HUES64 (cell line): ENCODE measurements at regions not wholly inside any gene's neighbourhood (a gene's known extent, or its start where the extent isn't known, plus 50 kb on each side); places are given as distances from the start of the nearest gene placed in this dataset.
"Not testable (repeated sequence)": the region's sequence is repeated elsewhere in the genome, so short reads cannot be mapped to it uniquely, and the experiment has no call there.

Experiments
- H3K27ac ChIP-seq: 2 replicates; pipeline ENCODE4 v1.7.0; 2013; ENCODE audit warnings: low read depth, low read length, inconsistent platforms
- H3K27me3 ChIP-seq: 2 replicates; pipeline ENCODE4 v1.6.1; 2013; ENCODE audit warnings: mild to moderate bottlenecking, low read length; ENCODE audit not compliant: insufficient read depth
- H3K36me3 ChIP-seq: 2 replicates; pipeline ENCODE4 v1.6.1; 2013; ENCODE audit warnings: mild to moderate bottlenecking, low read length; ENCODE audit not compliant: insufficient read depth
- H3K4me1 ChIP-seq: 2 replicates; pipeline ENCODE4 v1.6.1; 2013; ENCODE audit warnings: mild to moderate bottlenecking, low read length, moderate library complexity; ENCODE audit not compliant: insufficient read depth
- H3K4me3 ChIP-seq: 2 replicates; pipeline ENCODE4 v1.5.1; 2013; ENCODE audit warnings: mild to moderate bottlenecking, low read length, moderate library complexity
- H3K9ac ChIP-seq: 2 replicates; pipeline ENCODE4 v1.6.1; 2013; ENCODE audit warnings: mild to moderate bottlenecking, low read depth, low read length
- H3K9me3 ChIP-seq: 2 replicates; pipeline ENCODE4 v1.6.1; 2013; ENCODE audit warnings: low read depth, low read length; ENCODE audit not compliant: insufficient read depth
- WGBS: fragments of 150-250, 120-280 bp; methylation state at CpG from one replicate; pipeline ENCODE4 v1.1.7; 2013; ENCODE audit warnings: missing lambda C conversion rate; 5-methylcytosine and 5-hydroxymethylcytosine counted together

DNA sequence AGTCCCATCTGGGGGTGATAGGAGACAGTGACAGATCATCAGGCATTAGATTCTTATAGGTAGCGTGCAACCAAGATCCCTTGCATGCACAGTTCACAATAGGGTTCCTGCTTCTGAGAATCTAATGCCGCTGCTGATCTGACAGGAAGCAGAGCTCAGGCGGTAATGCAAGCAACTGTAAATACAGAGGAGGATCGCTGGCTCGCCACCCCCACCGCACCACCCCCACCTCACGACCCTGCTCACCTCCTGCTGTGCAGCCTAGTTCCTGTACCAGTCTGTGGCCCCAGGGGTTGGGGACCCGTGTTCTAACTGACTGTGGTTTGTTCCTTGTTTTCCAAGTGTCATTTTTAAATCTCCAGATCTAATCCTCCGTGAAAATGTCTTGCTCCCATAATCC is 89.0 kb upstream of the MAPK10 start:
- Histone ChIP-seq H3K9me3 (peaks cover 14% of the 10 kb centered on the region; the same call in 1 of the 2 replicates), H3K9ac (peak overlapping the region; percentile 5; the same call in 1 of the 2 replicates), H3K36me3 (peaks cover 2% of the 10 kb centered on the region; the same call in 1 of the 2 replicates), H3K4me3 (no peak overlapping the region), H3K4me1 (peaks cover 52% of the 10 kb centered on the region), H3K27ac (peak overlapping the region; percentile 71; the same call in 1 of the 2 replicates), H3K27me3 (no peaks in the 10 kb centered on the region)
- WGBS: 58% methylated on average over 9 of the region's 9 CpGs

DNA sequence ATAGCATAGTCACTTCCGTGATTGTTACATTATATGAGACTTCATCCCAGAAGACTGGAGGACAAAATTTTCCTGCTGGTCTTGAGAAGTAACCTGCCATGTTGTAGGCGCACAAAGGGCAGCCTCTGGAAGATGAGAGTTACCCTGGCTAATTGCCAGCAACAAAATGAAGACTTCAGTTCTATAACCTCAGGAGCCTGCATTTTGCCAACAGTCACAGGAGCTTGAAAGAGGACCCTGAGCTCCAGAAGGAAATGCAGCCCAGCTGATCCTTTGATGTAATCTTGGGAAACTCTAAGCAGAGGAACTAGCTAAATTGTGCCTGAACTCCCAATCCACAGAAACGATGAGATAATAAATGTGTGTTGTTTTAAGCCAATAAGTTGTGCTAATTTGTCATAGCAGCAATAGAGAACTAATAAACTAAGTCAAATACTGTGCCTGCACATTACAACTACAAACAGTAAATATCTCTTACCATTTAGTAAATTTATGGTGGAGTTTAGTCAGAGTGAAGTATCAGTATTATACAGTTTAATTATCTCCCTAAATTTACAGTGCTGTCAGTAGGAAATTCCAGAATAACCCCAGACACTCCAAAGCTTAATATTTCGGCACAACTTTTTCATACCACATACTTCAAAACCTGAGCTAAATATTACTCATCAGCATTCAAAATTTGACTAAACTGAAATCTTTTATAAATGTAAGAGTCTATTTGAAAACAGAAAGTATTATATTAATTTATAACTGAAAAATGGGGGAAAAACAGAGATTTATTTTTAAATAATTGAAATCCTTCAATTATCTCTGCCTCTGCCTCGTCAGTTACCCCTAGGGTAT is 90.1 kb upstream of the MAPK10 start:
- Histone ChIP-seq H3K4me1 (peaks cover 61% of the 10 kb centered on the region), H3K9me3 (peaks cover 6% of the 10 kb centered on the region; the same call in 1 of the 2 replicates), H3K27ac (peak overlapping the region; percentile 71), H3K36me3 (no peaks in the 10 kb centered on the region), H3K27me3 (no peaks in the 10 kb centered on the region), H3K9ac (no peak overlapping the region; the same call in 1 of the 2 replicates), H3K4me3 (no peak overlapping the region)
- 76% methylated on average over 5 of the region's 5 CpGs for WGBS

DNA sequence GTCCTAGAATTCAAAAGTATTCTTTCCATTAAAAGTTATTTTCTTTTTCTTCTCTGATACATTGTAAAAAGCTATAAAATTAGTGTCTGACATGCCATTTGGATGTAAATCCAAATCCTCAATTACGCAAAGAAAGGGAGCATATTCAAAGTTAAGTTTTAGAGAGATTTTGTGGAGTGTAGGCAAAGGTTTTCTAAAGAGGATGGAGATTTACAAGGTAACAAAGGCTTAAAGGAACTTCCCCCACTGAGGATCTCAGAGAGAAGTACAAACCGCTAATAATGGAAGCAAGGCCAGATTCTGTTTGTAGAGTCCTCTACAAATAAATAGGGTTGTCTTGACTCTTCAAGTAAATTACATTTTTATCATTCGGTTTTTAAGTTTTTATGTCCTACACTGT is 91.0 kb upstream of the MAPK10 start:
- Histone ChIP-seq H3K4me1 (peaks cover 65% of the 10 kb centered on the region), H3K27ac (peak overlapping the region; percentile 65), H3K27me3 (no peaks in the 10 kb centered on the region), H3K9ac (no peak overlapping the region; the same call in 1 of the 2 replicates), H3K36me3 (no peaks in the 10 kb centered on the region), H3K9me3 (0 out of 2 replicates have a peak, but pooled peaks cover 6% of the 10 kb centered on the region), H3K4me3 (peak overlapping the region; percentile 7; the same call in 1 of the 2 replicates)
- whole genome bisulfite sequencing: 17% methylated on average over 1 of the region's 3 CpGs

DNA sequence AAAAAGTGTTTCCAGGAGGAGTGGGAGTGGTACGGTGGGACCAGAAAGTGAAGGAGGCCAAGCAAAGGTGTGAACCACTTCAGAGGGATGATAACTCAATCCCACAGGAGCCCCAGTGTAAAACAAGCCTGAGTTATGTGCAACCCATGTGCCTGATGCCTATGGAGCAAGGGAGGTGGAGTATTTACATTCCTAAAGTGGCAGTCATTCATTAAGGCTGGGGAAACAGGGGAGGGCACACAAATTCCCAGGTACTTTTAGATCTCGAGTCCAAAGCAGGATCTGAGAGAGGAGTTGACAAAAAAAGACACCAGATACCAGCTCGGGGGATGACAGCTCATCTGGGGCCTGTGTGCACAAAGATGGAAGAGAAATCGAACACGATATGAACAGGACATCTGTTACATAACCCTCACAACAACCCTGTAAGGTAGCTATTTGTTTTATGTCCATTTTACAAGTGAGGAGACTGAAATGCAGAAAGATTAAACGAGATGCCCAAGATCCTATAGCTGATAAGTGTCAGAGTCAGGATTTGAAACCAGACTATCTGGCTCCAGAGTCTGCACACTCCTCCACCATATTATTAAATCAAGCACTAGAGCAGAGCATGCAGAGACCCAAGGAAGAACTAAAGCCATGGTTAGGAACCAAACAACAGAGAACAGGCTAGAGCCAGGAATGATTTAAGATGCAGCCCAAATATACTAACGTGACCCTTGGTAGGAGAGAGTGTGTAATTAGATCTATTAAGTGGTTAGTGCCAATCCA is 91.9 kb upstream of the MAPK10 start:
- no peaks in the 10 kb centered on the region for H3K36me3 ChIP-seq
- H3K27ac ChIP-seq: peak overlapping the region; percentile 65
- no peak overlapping the region for H3K4me3 ChIP-seq
- no peaks in the 10 kb centered on the region for H3K27me3 ChIP-seq
- H3K4me1 ChIP-seq: peaks cover 65% of the 10 kb centered on the region
- 60% methylated on average over 5 of the region's 7 CpGs for WGBS
- peak overlapping the region; percentile 5; the same call in 1 of the 2 replicates for H3K9ac ChIP-seq
- H3K9me3 ChIP-seq: 0 out of 2 replicates have a peak, but pooled peaks cover 6% of the 10 kb centered on the region

- WGBS: 91% methylated on average over 9 of the region's 10 CpGs
- H3K36me3 ChIP-seq: no peaks in the 10 kb centered on the region
- H3K27ac ChIP-seq: no peak overlapping the region
- no peak overlapping the region for H3K4me3 ChIP-seq
- H3K9ac ChIP-seq: 0 out of 2 replicates have a peak overlapping the region, but pooled peaks have one; percentile 5
- H3K4me1 ChIP-seq: peaks cover 65% of the 10 kb centered on the region
- H3K9me3 ChIP-seq: 0 out of 2 replicates have a peak, but pooled peaks cover 6% of the 10 kb centered on the region
- H3K27me3 ChIP-seq: no peaks in the 10 kb centered on the region
These were observed 92.6 kb upstream of the MAPK10 start for GRCh38 chr4:86452422-86452891.

- no peak overlapping the region for H3K4me3 ChIP-seq
- H3K27ac ChIP-seq: no peak overlapping the region
- no peaks in the 10 kb centered on the region for H3K36me3 ChIP-seq
- WGBS: 89% methylated on average over 11 of the region's 11 CpGs
- 0 out of 2 replicates have a peak, but pooled peaks cover 5% of the 10 kb centered on the region for H3K9me3 ChIP-seq
- no peak overlapping the region for H3K9ac ChIP-seq
- H3K4me1 ChIP-seq: peaks cover 65% of the 10 kb centered on the region
- no peaks in the 10 kb centered on the region for H3K27me3 ChIP-seq
These were observed 93.2 kb upstream of the MAPK10 start for GRCh38 chr4:86452924-86453531.

DNA sequence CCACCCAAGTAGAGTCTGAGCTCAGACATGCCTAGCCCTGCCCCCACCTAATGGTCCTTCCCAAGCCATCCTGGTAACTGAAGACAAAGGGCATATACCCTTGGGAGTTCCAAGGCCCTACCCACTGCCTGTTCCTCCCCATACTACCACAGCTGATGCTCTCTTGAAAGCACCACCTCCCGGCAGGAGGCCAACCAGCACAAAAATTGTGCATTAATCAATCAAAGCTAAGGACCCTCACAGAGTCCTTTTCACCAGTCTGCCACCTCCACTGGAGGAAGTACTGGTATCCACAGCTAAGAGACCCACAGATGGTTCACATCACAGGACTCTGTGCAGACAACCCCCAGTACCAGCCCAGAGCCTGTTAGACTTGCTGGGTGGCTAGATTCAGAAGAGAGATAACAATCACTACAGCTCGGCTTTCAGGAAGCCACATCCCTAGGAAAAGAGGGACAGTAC is 93.8 kb upstream of the MAPK10 start:
- H3K4me3 ChIP-seq, H3K27ac ChIP-seq, H3K9me3 ChIP-seq, H3K36me3 ChIP-seq, H3K9ac ChIP-seq, H3K27me3 ChIP-seq: not testable (repeated sequence)
- H3K4me1 ChIP-seq: peaks cover 62% of the 10 kb centered on the region
- 88% methylated on average over 2 of the region's 2 CpGs for WGBS

DNA sequence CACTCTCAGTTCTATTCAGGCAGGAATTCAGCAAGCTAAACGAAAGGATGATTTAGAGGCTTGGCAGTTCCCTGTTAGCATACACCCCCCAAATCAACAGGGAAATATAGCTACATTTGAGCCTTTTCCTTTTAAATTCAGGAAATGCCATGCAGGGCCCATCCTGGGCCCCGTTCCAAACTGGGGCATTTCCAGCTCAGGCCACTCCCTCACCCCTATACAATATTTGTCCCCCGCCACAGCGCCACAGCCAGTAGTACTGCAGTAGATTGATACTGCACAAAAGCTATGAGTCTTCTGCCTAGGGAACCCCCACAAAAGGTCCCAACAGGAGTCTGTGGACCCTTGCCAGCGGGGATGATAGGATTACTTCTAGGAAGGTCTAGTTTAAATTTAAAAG is 102.0 kb upstream of the MAPK10 start:
- Histone ChIP-seq H3K27ac (peak overlapping the region; percentile 27; the same call in 1 of the 2 replicates), H3K4me3 (no peak overlapping the region), H3K9ac (no peak overlapping the region), H3K36me3 (no peaks in the 10 kb centered on the region), H3K9me3 (peaks cover 15% of the 10 kb centered on the region), H3K4me1 (peaks cover 21% of the 10 kb centered on the region), H3K27me3 (no peaks in the 10 kb centered on the region)
- 65% methylated on average over 5 of the region's 5 CpGs for WGBS

DNA sequence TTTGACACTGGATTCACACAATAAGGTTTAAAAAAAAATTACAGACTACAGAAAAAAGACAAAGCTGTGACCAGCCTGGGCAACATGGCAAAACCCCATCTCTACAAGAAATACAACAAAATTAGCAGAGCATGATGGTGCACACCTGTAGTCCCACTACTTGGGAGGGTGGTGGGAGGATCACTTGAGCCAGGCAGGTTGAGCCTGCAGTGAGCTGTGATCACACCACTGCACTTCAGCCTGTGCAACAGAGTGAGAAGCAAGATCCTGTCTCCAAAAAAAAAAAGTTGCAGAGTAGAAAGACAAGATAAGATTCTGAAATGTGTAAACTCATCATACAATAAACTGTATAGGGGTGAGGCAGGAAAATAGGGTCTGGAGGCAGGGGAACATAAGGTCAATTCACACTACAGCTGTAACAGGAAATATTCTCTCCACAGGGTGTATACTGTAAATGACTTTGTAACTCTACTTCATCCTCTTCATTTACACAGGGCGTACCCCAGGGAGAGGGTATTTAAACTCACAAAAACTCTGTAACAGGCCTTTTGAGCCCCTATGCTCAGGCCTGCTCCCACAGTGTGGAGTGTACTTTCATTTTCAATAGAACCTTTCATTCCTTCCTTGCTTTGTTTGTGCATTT is 112.6 kb upstream of the MAPK10 start:
- Histone ChIP-seq H3K36me3 (no peaks in the 10 kb centered on the region), H3K4me3 (no peak overlapping the region), H3K27ac (peak overlapping the region; percentile 80), H3K9me3 (no peaks in the 10 kb centered on the region), H3K9ac (no peak overlapping the region), H3K27me3 (no peaks in the 10 kb centered on the region), H3K4me1 (peaks cover 26% of the 10 kb centered on the region)
- 71% methylated on average over 1 of the region's 1 CpG for WGBS

DNA sequence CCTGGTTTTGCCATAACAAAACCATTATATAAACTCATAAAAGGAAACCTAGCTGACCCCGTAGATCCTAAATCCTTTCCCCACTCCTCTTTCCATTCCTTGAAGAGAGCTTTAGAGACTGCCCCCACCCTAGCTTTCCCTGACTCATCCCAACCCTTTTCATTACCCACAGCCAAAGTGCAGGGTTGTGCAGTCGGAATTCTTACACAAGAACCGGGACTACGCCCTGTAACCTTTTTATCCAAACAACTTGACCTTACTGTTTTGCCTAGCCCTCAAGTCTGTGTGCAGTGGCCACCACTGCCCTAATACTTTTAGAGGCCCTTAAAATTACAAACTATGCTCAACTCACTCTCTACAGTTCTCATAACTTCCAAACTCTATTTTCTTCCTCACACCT is 116.0 kb upstream of the PTPN13 start:
- not testable (repeated sequence) for H3K36me3 ChIP-seq, H3K4me3 ChIP-seq, H3K27ac ChIP-seq, H3K9me3 ChIP-seq, H3K9ac ChIP-seq, H3K27me3 ChIP-seq
- H3K4me1 ChIP-seq: peaks cover 43% of the 10 kb centered on the region
- WGBS: 90% methylated on average over 4 of the region's 4 CpGs
